ENCODE measurements at regions not wholly inside any gene's neighbourhood (a gene's known extent, or its start where the extent isn't known, plus 50 kb on each side); places are given as distances from the start of the nearest gene placed in this dataset.

DNA sequence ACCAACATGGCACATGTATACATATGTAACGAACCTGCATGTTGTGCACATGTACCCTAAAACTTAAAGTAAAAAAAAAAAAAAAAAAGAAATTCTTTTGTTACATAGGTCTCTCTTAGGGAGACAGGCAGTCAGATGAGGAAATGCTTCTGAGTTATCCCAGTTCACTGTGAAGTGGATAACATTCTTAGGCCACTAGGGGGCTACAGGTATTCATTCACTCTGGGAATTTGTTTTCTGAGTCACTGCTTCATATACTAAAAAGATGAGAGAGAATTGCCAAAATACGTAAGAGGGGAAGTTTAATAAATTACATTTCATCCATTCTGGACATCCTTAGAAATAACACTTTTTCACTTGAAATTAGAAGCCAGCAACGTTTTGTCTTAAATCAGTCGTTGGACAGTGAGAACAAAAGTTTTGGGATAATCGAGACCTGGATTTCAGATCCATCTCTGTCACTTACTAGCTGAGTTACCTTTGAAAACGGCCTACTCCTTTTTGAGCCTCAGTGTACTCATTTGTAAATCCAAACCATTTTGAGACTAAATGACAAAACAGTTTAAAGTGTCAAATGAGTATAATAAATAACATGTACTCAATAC is 738.4 kb upstream of the ALCAM start:
- Histone ChIP-seq H3K36me3 (ENCODE audit: control insufficient read depth, insufficient read depth, low read length) (no peaks in the 10 kb centered on the region), H3K27me3 (ENCODE audit: control insufficient read depth, insufficient read depth, low read length) (no peaks in the 10 kb centered on the region), H3K4me3 (ENCODE audit: low read depth in 2 of 2, low read length in 2 of 2) (no peak overlapping the region), H3K4me1 (ENCODE audit: control insufficient read depth, insufficient read depth, low read length) (no peaks in the 10 kb centered on the region), H3K9me3 (ENCODE audit: control insufficient read depth, insufficient read depth, low read depth, low read length) (no peaks in the 10 kb centered on the region), H3K27ac (ENCODE audit: low read length) (no peak overlapping the region)
- in situ Hi-C loops (cut with HindIII; ENCODE audit: low pct_unique_long_range_greater_than_20kb, low sequenced_read_pairs) (no loop called here), intact Hi-C loops (cut with micrococcal nuclease; ENCODE audit: unreplicated experiment) (no loop called here)
- TF ChIP-seq, protein P1, sequence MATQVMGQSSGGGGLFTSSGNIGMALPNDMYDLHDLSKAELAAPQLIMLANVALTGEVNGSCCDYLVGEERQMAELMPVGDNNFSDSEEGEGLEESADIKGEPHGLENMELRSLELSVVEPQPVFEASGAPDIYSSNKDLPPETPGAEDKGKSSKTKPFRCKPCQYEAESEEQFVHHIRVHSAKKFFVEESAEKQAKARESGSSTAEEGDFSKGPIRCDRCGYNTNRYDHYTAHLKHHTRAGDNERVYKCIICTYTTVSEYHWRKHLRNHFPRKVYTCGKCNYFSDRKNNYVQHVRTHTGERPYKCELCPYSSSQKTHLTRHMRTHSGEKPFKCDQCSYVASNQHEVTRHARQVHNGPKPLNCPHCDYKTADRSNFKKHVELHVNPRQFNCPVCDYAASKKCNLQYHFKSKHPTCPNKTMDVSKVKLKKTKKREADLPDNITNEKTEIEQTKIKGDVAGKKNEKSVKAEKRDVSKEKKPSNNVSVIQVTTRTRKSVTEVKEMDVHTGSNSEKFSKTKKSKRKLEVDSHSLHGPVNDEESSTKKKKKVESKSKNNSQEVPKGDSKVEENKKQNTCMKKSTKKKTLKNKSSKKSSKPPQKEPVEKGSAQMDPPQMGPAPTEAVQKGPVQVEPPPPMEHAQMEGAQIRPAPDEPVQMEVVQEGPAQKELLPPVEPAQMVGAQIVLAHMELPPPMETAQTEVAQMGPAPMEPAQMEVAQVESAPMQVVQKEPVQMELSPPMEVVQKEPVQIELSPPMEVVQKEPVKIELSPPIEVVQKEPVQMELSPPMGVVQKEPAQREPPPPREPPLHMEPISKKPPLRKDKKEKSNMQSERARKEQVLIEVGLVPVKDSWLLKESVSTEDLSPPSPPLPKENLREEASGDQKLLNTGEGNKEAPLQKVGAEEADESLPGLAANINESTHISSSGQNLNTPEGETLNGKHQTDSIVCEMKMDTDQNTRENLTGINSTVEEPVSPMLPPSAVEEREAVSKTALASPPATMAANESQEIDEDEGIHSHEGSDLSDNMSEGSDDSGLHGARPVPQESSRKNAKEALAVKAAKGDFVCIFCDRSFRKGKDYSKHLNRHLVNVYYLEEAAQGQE (IDR thresholded peaks at IDR 0.05; ENCODE audit: insufficient read depth in 1 of 2, low read depth in 2 of 2, low read length in 1 of 2), result no peak
- peak; percentile 55; the same call in 1 of the 2 replicates for TF ChIP-seq CTCF (IDR thresholded peaks at IDR 0.05)
- POLR2A ChIA-PET, result no interaction called here
- CTCF ChIA-PET, result no interaction called here
- BruUV-seq (replicated peaks), result no TSS peak
- no peak for ATAC-seq
- no peak for DNase-seq (ENCODE audit: low read depth, low spot score)

DNA sequence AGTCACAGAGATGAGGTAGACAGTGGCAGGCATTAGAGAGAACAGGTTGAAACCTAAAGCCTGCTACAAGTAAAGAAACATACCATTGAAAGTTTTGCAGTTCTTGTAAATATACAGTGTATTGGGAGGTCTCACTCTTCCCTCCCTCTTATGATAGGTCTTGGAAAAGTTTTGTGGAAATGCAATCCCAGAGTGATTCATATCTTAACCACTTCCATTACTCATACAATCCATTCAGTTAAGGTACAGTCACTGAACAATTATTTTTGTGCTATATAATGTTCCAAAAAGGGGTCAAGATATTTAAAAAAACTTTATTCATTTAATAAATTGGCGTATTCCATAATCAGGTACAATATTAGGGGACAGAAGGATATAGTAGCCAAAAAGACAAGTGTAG is 737.7 kb upstream of the ALCAM start:
- H3K9me3 ChIP-seq (ENCODE audit: control insufficient read depth, insufficient read depth, low read depth, low read length), result no peaks in the 10 kb centered on the region
- no peaks in the 10 kb centered on the region for H3K4me1 ChIP-seq (ENCODE audit: control insufficient read depth, insufficient read depth, low read length)
- POLR2A ChIA-PET, result no interaction called here
- TF ChIP-seq CTCF (IDR thresholded peaks at IDR 0.05) (no peak), POLR2AphosphoS5 (IDR thresholded peaks at IDR 0.05; ENCODE audit: low read depth, low read length) (no peak), TCF7L2 (IDR thresholded peaks at IDR 0.05; ENCODE audit: low read depth, low read length) (no peak), SIN3A (IDR thresholded peaks at IDR 0.05; ENCODE audit: borderline replicate concordance, insufficient read depth, low read depth, low read length) (no peak)
- TF ChIP-seq, protein P1 (IDR thresholded peaks at IDR 0.05; ENCODE audit: insufficient read depth in 1 of 2, low read depth in 2 of 2, low read length in 1 of 2), result no peak
- no TSS peak for BruUV-seq (replicated peaks)
- intact Hi-C loops (cut with micrococcal nuclease; ENCODE audit: unreplicated experiment) (no loop called here), in situ Hi-C loops (cut with HindIII; ENCODE audit: low pct_unique_long_range_greater_than_20kb, low sequenced_read_pairs) (no loop called here)
- H3K36me3 ChIP-seq (ENCODE audit: control insufficient read depth, insufficient read depth, low read length), result no peaks in the 10 kb centered on the region
- no peaks in the 10 kb centered on the region for H3K27me3 ChIP-seq (ENCODE audit: control insufficient read depth, insufficient read depth, low read length)
- ATAC-seq, result peak; percentile 34; the same call in 1 of the 2 replicates
- CTCF ChIA-PET, result no interaction called here
- DNase-seq (ENCODE audit: low read depth, low spot score), result no peak
- no peak overlapping the region for H3K27ac ChIP-seq (ENCODE audit: low read length)
- no peak overlapping the region for H3K4me3 ChIP-seq (ENCODE audit: low read depth in 2 of 2, low read length in 2 of 2)
